GM12874 (cell line): ENCODE measurements at regions not wholly inside any gene's neighbourhood (a gene's known extent, or its start where the extent isn't known, plus 50 kb on each side); places are given as distances from the start of the nearest gene placed in this dataset.

Source experiments
- TF ChIP-seq, protein P1 (sequence below): IDR thresholded peaks from 2 replicates; pipeline ENCODE4 v1.5.1; 2011; ENCODE audit warnings: low read depth, mild to moderate bottlenecking, control low read depth, low read length, moderate library complexity; ENCODE audit not compliant: insufficient read depth

DNA sequence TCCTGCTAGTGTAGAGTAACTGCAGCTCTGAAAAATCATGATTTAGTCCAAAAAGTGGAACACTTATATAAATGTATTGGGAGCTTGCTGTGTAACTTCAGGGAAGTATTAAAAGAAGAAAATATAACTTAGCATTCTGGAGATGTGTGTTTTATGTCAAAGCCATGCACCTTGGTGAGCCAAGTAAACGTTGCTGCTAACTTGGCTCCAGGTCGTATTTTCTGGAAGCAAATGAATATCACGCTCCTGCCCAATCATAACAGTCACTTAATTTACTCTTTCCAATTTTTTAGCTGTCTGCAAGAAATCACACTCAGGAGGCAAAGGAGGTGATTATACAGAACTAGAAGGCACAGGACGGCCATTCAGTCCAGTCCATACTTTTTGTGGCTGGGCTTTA is 61.1 kb downstream of the DOP1B start:
- TF ChIP-seq, protein P1, sequence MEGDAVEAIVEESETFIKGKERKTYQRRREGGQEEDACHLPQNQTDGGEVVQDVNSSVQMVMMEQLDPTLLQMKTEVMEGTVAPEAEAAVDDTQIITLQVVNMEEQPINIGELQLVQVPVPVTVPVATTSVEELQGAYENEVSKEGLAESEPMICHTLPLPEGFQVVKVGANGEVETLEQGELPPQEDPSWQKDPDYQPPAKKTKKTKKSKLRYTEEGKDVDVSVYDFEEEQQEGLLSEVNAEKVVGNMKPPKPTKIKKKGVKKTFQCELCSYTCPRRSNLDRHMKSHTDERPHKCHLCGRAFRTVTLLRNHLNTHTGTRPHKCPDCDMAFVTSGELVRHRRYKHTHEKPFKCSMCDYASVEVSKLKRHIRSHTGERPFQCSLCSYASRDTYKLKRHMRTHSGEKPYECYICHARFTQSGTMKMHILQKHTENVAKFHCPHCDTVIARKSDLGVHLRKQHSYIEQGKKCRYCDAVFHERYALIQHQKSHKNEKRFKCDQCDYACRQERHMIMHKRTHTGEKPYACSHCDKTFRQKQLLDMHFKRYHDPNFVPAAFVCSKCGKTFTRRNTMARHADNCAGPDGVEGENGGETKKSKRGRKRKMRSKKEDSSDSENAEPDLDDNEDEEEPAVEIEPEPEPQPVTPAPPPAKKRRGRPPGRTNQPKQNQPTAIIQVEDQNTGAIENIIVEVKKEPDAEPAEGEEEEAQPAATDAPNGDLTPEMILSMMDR, result no peak

GRCh38 chr21:36218691-36219090 is 62.1 kb downstream of the DOP1B start:
- TF ChIP-seq, protein P1, result no peak

DNA sequence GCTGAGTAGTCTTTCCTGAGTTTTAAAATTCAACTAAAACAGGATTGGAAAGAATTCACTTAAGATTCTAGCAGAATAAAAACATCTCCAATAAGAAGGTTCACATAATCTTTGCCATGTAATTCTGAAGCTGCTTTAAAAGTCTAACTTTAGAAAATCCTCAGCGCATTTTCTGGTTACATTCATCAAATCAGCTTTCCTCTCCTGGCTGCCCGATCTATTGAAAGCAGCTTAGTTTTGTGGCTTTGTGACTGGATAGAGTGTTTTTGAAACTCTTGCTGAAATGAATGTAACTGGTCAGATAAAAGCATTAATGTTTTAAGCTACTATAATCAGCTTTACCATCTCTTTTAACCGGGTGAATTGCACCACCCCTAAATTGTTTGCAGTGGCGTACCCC is 66.8 kb downstream of the DOP1B start:
- TF ChIP-seq, protein P1, result no peak

DNA sequence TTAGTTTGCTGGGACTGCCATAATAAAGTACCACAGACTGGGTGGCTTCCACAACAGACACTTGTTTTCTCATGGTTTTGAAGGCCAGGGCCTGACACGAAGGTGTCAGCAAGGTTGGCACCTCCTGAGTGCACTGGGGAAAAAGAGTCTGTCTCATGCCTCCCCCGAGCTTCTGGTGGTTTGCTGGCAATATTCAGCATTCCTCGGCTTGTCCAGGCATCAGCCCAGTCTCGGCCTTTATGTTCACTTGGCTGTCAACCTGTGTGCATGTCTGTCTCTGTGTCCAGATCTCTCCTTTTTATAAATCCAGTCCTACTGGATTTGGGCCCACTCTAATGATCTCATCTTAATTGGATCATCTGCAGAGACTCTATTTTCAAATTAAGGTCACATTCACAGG is 72.6 kb downstream of the DOP1B start:
- TF ChIP-seq, protein P1, result no peak

- TF ChIP-seq, protein P1, result no peak
Observed at GRCh38 chr21:36232641-36233040, 76.0 kb downstream of the DOP1B start.

DNA sequence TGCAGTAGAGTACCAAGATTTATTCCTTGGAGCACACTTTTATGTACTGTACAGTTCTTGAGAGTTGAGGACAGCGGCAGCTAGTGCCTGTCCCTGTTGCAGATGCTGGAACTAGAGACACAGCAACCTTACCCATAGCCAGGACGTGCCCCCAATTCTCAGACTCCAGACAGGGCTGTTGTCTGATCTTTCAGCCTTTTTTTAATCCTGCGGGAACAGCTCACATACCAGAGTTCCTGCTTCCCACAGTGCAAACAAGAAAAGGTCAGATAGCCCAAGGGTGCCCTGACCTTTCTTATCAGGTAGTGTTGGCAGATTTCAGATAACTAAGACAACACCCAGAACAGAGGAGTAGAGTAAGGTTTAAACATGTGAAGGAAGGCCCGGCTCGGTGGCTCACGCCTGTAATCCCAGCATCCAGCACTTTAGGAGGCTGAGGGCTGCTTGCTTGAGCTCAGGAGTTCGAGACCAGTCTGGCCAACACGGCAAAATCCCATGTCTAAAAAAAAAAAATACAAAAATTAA is 78.5 kb downstream of the DOP1B start:
- TF ChIP-seq, protein P1, result no peak

DNA sequence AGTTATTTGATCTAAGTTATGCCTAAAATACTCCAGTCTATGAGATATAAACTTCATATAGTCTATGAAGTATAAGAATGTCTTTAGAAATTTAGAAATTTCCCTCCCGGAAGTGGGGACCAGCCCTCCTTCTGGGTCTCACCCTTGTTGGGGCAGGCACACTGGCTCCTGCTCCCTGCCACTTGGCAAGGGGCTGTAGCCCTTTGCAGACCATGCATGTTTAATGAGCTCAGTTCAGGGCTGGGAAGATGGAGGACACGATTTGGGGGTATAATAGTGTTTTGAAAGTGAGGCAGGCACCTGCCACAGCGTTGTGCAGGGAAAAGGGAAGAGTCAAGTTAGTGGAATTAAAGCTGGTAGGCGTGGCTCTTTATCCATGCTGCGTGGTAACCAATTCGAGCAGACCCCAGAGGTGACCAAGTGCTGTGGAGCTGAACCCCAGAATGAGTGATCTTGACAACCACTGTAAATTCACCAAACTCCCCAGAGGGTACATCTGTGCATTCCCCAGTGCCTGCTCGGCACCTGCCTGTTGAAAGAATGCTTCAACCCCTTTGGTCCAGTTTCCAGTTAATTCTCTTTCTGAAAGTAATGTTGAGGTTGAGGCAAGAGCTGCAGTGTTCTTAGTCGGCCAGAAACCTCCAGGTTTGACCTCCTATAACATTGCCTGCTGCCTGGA is 79.6 kb downstream of the DOP1B start:
- TF ChIP-seq, protein P1, result no peak

GRCh38 chr21:36237441-36237840 is 80.8 kb downstream of the DOP1B start:
- TF ChIP-seq, protein P1, result no peak
